AG04449 (cell line): ENCODE measurements at regions not wholly inside any gene's neighbourhood (a gene's known extent, or its start where the extent isn't known, plus 50 kb on each side); places are given as distances from the start of the nearest gene placed in this dataset.

ENCODE experiments used
- CTCF ChIA-PET: fragments of 350-600 bp; formaldehyde crosslinking; extraction: SDS; loops from one replicate; lab custom pipeline; 2021; ENCODE audit warnings: antibody characterized with exemption; lab: Yijun Ruan, JAX
- POLR2A ChIA-PET: fragments of 400-600, 350-600 bp; formaldehyde crosslinking; extraction: SDS; loops from one replicate; lab custom pipeline; 2020; ENCODE audit warnings: antibody characterized with exemption, inconsistent platforms; lab: Yijun Ruan, JAX
- DNase-seq: peaks from one replicate; pipeline ENCODE4 v3.0.0-alpha.2; 2010; ENCODE audit warnings: low read depth, low spot score
- H3K4me3 ChIP-seq: 2 replicates; pipeline ENCODE4 v1.5.1; 2011; ENCODE audit warnings: low read depth, mild to moderate bottlenecking, control low read depth, low read length
- TF ChIP-seq, protein P1 (sequence below): IDR thresholded peaks from one replicate; pipeline ENCODE4 v1.5.1; 2011; ENCODE audit warnings: mild to moderate bottlenecking, moderate library complexity, low read length, control low read depth, inconsistent platforms; ENCODE audit not compliant: insufficient read depth; ENCODE audit errors: missing control alignments

DNA sequence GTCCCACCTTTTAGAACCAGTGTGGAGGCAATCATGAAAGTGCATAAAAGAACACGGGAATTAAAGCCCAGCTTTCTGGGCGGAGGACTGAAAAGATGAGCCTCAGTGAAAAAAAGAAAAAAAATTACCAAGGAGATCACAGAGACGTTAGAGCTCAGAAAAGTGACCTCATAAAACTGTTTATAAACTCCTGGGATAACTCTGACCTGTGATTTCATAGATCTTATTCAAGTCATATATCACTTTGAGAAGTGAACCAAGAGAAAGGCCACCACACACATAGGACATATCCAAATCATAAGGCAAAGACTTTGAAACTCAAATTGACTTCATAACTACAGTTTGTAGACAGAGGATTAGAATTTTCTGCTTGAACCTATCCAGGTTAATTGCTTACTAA, 90.1 kb downstream of the KCNJ2 start:
- TF ChIP-seq, protein P1, sequence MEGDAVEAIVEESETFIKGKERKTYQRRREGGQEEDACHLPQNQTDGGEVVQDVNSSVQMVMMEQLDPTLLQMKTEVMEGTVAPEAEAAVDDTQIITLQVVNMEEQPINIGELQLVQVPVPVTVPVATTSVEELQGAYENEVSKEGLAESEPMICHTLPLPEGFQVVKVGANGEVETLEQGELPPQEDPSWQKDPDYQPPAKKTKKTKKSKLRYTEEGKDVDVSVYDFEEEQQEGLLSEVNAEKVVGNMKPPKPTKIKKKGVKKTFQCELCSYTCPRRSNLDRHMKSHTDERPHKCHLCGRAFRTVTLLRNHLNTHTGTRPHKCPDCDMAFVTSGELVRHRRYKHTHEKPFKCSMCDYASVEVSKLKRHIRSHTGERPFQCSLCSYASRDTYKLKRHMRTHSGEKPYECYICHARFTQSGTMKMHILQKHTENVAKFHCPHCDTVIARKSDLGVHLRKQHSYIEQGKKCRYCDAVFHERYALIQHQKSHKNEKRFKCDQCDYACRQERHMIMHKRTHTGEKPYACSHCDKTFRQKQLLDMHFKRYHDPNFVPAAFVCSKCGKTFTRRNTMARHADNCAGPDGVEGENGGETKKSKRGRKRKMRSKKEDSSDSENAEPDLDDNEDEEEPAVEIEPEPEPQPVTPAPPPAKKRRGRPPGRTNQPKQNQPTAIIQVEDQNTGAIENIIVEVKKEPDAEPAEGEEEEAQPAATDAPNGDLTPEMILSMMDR, result no peak
- no peak for DNase-seq
- no peak overlapping the region for H3K4me3 ChIP-seq
- ChIA-PET POLR2A (no interaction called here), CTCF (no interaction called here)

DNA sequence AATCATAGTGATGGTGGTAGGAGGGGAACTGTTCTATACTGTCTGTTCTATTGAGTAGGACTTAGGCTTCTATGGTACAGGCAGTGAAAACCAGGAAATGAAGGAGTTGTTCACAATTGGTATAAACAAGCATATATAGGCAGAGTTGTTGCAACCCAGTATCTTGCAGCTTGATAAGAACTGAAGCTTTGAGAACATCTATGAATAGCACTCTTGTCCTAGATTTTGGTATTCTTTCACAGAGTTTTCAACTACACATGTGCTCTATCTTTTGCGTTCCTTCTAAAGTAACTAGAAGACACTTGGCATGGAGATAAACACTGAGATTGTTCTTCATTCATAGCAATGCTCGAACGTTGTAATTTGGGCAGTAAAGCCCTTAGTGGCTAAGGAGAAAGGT, 91.8 kb downstream of the KCNJ2 start:
- TF ChIP-seq, protein P1, result no peak
- no peak for DNase-seq
- no peak overlapping the region for H3K4me3 ChIP-seq
- ChIA-PET CTCF (no interaction called here), POLR2A (no interaction called here)

DNA sequence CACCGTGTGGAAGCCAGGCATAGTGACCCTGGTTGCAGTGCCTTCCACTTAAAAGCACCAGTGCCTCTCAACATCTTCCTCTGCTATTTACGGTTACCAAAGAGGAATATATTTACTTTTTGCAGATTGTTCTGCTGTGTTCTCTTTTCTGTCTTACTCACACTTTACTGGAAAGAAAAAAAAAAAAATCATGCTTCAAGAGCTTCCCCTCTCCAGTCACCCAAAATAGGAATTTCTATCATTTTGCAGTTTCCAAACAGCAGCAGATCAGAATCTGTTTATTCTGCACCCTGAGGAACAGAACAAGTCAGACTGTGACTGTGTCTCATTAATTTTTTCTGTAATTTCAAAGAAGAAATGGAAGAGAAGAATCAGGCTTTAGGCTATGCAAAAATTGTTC, 96.1 kb downstream of the KCNJ2 start:
- CTCF ChIA-PET, result no interaction called here
- POLR2A ChIA-PET, result no interaction called here
- no peak overlapping the region for H3K4me3 ChIP-seq
- TF ChIP-seq, protein P1, result no peak
- DNase-seq, result no peak

DNA sequence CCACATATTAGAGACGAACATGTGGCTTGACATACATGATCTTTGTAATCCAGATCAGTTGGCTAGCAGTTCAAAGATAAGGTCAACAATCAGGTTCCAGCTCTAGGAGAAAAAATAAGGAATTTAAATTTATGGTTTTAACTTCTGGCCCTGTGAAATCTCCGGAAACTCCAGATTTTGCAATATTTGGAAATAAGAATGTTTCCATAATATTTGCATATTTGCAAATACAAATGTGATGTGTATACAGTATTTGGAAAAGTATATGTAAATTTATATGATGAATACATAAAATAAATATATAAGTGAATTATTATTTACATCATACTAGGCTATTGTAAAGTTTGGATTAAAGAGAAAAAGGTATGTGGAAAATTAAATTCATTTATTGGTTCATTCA, 97.1 kb downstream of the KCNJ2 start:
- TF ChIP-seq, protein P1, result no peak
- no peak overlapping the region for H3K4me3 ChIP-seq
- ChIA-PET POLR2A (no interaction called here), CTCF (interaction anchor here (0.6 kb wide), 1 partner anchor 383 kb away, joined by 3 read pairs; no protein-coding TSS in a partner anchor)
- no peak for DNase-seq

DNA sequence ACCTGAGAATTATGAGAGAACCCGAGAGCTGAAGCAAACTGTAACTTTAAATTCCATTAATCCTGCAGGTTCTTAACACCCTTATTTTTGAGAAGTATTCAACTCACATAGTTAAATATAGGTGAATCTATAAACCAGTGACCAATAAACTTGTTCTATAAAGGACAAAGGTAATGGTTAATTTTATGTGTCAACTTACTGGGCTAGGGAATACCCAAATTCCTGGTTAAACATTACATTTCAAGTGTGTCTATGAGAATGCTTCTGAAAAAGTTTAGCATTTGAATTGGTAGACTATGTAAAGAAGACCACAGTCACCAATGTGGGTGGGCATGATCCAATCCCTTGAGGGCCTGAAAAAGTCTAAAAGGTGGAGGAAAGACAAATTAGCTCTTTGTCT, 99.1 kb downstream of the KCNJ2 start:
- ChIA-PET CTCF (no interaction called here), POLR2A (no interaction called here)
- H3K4me3 ChIP-seq, result no peak overlapping the region
- DNase-seq, result no peak
- TF ChIP-seq, protein P1, result no peak

DNA sequence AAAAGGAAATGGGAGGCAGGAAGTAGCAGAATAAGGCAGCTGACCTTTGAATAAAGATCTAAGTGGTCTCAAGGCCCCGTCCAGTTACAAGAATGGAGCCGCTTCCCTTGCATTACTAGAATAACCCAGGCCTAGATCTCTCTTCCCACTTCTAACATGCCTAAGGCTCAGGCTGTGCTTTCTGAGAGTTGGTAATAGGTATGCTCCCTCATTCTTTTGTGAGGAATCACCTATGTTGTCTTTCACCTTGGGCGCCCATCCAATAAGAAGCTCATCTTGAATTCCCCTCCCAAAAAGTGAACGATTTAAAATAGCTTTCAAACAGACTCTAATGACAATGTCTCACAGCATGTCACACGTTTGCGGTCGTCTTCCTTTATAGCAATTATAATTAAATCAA, 101.2 kb downstream of the KCNJ2 start:
- no peak for DNase-seq
- no peak overlapping the region for H3K4me3 ChIP-seq
- CTCF ChIA-PET, result no interaction called here
- POLR2A ChIA-PET, result no interaction called here
- TF ChIP-seq, protein P1, result no peak
